Putamen (tissue), 1 donor: ENCODE measurements at regions not wholly inside any gene's neighbourhood (a gene's known extent, or its start where the extent isn't known, plus 50 kb on each side); places are given as distances from the start of the nearest gene placed in this dataset.

Source experiments
- DNase-seq: peaks from one replicate; pipeline ENCODE4 v3.0.0-alpha.2; 2016; ENCODE audit warnings: low spot score

DNA sequence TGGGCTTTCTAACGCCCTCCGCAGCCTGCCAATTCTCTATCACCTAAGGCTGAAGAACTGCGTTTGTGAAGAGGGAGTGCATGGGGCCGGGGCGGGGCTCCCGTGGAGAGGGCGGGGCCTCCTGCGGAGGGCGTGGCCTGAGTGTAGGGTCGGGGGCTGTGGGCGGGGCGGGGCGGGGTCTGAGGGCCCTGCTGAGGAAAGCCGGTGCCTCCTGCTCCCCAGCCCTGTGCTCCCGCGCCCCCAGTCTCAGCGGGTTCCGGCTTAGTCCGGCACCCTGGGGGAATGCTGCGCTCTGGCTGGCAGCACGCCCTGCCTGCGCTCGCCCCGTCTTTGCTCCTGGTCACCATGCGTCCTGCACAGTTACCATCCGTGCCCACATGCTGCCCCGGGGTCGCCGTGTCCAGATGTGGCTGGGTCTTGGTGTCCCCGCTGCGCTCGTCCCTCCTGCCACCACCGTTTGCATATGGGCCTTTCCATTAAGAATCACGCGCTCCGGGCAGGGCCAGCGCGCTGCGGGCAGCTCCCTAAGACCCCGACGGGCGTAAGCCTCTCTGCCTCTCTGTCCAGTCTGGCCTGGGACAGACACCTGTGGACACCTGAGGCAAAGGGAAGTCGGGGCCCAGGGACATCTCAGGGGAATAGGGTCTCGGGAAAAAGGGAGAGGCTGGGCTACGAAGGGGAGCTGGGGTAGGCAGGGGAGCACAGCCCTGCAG is 144.0 kb upstream of the RET start:
- no peak for DNase-seq

DNA sequence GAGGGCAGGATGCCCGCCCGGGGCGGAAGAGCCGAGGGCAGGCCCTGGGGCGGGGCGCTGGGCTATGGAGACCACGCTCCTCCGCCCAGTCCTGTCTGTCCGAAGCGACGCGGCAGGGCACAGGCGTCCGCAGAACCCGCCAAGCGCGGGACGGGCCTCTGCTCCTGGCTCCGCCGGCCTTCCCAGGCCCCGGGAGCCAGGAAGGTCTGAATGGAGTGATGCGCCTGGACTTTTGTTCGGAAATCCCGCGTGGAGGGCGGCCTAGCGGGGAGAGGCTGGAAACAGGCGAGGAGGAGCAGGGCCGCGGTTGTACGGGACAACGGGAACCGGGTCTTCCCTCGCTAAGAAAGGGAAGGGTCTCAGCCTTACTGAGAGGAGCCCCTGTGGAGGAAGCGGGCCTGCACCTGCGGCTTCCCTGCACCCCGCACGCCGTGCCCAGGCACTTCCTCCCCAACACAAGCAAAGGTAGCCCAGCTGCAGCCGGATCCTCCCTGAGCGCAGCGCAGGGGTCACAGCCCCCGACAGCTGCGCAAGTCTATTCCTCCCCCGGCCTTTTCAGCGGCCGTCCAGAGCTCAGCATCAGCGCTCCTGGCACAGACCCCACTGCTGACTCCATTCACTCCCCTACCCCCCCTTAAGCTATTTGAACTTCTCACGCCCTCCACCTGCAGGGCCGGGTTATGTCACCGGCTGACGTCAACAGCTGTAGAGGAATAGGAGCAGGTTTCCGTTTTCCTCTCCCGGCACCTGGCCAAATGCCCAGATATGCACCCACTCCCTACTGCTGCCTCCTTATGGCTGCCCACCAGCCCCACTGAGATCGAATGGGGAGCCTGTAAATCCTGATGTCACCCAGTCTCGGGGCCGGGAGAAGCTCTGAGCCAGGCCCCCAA is 143.2 kb upstream of the RET start:
- DNase-seq, result no peak

DNA sequence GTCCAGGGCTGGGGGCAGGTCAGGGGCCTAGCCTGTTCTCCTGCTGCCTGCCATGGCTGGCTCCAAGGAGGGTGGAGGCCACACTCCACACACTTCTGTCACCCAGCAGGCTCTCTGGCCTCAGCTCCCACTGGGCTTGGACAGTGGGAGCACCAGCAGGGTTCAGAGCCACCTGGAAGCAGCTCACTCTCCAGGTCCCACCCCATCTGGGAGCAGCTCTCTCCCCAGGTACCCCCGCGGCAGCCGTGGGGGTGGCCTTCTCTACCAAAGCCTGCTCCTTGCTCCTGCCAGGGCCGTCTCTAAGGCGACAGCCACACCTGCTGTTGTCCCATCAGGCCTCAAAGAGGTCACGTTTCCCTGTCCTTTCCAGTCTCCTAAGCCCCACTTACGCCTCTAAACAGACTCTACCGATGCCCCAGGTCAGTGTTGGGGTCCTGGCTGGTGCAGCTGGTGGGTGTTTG is 142.5 kb upstream of the RET start:
- DNase-seq, result no peak

DNA sequence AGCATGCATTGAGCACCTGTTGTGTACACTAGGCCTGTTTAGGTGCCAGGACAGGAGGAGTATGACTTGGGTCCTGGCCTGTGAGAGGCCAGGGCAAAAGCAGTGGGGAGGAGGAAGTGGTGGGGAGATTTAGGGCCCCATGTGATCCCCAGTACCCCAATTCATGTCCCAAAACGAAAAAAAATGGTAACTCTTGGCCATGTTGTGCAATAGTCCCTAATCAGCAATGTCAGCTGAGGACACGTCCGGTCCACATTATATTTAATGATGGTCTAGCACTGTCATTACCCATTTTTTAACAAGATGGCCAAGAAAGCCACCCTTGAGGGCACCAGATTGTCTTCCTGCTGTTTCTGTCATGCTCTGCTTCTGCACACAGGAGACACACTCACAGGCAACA is 142.0 kb upstream of the RET start:
- DNase-seq, result no peak

DNA sequence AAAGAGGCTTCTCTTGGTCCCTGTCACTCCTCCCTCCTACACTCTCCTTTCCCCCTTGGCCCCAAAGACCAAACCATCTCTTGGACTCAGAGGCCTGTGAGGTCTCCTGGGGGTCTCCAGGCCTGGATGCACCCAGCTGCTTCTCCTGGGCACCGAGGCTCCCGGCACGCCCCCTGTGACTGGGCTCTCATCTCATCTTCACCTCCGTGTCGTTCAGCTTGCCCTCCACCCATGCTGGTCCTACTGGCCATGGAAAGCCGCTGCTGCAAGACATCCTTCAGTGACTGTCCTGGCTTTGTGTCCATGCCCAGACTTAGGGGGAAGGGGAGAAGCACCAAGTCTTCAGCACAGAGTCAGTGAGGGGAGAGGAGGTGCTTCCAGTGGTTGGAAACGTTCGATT is 141.4 kb upstream of the RET start:
- no peak for DNase-seq

DNA sequence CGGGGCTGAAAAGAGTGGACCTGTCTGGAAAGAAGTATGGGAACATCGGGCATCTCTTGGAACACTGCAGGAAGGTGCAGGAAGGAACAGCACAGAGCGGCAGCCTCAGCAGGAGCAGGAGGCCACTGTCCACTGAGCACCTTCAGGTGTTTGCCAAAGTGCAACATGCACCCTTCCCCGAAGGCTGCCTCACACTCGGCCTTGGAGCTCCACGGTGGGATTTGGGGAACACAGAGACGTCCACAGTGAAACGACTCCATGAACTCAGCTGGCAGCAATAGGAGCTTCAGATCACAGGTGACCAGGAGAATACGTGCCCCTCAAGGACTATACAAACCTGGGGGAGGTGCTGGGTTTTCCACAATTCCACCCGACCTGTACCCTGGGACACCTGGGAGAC is 140.3 kb upstream of the RET start:
- no peak for DNase-seq

DNA sequence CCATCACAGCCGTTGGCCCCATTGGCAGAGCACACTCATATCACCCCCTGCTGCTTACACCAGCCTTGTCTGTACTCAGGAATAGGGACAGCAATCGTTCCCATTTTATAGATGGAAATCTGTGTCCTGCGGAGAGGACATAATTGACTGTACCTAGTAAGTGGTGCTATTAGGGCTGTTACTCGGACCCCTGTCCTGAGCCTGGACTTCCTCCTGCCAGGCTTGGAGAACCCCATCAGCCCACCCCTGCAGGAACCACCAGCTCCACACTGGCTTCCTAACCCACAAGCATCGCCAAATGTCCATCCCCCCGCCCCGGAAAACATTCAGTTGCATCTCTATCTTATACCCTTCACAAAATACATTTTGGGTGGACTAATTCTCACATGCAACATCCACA is 139.8 kb upstream of the RET start:
- DNase-seq, result no peak

DNA sequence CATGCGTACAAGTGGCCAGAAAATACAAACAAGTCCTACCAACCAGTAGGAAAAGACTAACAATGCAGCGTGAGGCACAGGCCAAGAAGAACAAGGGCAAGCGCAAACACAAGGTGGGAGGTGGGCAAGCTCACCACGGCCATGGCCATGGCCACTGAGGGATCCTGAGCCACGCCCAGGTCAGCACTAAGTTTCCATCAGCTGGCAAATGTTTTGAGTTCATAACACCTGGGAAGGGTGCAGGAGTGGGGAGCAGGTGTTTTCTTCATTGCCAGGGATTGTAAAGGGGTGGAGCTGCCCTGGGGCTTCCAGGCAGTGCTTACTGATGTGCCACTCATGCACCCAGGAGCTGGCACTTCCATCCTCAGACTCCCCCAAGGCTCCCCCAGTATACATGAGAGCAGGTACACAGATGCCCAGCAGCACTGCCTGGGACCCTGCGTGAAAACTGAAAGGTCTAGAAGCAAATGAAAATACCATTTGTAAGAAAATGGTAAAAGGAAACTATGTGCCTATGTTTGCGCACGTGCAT is 139.2 kb upstream of the RET start:
- DNase-seq, result no peak

DNA sequence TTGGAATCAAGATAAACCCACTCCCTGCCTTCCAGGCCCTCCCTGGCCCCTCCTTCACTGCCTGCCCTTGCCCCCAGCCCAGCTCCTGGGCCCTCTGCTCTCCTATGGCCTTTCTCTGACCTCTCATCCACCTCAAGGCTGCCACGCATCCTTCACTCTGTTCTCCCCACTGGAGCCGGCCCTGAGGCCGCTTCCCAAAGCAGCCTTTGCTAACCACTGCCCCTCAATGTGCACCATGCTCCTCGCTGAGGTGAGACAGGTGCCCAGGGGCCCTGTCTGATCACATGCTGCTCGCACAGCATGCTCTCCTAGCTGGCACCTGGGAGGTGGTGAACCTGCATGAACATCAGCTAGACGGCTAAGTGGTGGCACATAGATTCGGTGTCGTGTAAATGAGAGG is 138.5 kb upstream of the RET start:
- DNase-seq, result no peak

DNA sequence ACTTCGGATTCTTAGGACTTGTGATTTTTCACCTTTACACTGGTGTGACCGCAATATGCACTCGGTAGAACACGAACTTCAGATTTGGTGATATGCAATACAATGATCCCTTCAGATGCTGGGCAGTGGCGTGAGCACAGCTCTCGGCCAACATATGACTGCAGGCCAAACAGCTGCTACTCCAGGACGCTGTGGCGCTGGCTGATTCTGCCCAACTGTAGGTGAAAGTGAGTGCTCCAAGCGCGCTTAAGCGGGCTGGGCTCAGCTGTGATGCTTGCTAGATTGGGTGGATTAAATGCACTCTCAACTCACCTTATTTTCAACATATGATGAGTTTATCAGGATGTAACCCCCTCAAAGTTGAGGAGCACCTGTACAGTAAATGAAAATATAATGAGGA is 137.6 kb upstream of the RET start:
- no peak for DNase-seq

DNA sequence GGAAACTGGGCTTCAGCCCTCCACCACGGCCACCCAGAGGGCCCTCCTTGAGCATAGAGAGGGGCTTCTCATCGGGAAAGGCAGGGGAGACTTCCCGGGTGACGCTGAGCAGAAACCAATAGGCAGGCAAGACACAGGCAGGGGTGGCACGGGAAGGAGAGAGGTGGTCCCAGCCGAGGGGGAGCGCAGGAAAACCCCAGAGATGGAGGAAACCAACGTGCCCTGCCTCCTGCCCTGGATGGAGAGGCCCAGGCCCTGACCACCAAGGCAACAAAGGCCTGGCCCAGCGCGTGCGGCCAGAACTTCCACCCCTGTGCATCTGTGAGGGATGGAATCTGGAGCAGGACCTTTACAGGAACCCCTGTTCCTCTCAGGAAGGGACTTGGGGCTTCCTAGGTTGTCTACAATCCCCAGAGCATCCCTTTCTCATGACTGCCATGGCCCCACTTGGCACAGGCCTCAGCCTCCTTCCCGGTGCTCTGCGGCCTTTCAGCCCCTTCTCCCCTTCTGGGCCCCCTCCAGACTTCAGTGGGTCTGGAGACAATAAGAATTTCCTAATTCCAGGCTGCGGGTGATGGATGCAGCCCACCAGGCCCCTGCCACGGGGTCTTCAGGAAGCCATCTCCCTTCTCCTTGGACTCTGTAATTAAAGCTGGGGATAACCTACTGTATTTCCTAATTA is 137.0 kb upstream of the RET start:
- DNase-seq, result no peak

DNA sequence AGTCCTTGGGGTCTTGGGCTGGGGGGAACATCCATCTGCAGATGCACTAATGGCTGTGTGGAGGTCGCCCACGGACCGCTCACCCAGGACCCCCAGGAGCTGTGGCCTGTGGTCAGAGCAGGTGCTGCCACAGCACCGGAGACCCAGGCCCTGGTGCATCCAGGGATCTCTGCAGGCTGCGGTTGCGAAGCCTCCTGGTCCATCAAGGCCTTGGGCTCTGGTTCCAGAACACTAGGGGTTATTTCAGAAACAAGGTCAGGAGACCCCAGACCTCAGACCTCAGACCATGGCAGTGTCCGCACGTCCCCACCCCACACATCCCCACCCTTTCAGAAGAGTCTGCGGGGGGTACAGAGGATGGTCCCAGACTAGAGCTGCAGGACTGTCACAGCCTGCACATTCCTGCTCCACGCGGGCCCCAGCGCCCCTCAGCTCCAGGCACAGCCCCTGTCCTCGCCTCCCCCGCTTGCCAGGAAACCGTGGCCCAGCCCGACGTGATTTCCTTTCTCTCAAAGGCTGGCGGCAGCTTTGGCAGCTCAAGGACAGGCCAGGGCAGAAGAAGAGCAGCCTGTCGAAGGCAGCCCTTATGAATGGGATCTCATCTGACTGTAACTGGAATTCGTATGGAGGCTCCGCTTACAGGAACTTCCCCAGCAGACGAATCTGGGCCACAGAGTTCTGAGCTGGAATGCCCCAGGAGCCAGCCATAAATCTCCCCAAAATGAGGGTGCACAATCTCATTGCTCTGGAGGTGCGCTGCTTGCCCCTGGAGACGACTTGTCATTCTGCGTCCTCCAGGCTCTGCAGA is 136.2 kb upstream of the RET start:
- DNase-seq, result no peak

DNA sequence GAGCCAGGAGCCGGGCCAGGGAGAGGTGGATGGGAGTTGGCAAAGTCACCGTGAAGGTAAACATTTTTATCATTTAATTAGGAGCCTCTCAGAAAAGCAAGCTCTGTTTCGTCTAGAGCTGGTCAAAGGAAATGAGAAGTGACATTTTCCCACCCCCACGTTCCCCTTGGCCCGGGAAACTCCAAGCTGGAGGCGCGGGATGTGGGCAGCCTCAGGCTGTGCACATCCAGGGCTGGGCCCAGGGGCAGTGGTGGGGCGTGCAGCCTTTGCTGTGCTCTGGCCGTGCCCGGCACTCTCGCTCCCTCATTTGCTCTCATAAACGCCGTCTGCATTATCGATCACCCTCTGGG is 135.6 kb upstream of the RET start:
- no peak for DNase-seq

DNA sequence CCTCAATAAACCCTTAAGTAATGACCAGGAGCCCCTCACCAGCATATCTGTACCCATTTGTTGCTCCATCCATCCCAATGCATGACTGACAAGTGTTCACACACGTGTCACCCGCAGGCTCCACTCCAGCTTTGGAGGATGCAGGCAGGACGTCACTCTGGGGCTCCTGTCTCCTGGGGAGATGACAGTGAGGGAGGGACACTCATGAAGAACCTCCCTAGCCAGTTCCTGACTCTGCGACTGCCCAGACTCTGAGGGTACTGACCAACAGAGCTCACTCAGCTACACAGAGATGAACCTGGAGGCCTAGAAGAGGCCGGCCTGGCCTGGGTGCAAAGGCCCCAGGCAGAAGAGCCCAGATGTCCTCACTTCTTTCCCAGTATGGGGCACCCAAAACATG is 135.1 kb upstream of the RET start:
- DNase-seq, result no peak

DNA sequence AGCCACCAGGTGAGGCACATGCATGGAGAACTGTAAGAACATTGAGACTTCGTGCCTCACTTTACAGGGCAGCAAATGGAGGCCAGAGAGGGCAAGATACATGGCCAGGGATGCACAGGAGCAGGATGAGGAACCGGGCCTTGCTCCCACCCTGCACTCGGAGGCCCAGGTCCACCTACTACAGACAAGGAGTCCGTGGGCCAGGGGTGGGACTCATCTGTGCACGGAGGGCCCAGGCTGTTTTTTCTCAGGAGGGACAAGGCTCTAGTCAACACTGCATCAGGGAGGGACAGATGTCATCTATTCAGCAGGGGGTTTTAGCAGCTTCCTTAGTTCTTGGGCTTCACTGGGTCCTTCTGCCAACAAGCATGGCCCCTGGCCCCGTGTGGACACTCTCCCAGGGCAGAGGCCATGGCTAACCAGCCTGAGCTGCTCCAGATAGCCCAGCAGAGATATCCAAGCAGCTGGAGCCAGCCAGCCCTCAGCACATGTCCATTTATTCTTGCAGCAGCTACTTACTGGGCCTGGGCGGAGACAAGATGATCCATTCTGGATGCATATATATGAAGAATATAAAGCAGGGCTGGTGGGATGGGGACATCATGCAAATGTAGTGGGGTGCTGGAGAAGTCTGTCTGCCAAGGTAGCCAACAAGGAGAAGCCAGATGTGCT is 134.5 kb upstream of the RET start:
- DNase-seq, result no peak

DNA sequence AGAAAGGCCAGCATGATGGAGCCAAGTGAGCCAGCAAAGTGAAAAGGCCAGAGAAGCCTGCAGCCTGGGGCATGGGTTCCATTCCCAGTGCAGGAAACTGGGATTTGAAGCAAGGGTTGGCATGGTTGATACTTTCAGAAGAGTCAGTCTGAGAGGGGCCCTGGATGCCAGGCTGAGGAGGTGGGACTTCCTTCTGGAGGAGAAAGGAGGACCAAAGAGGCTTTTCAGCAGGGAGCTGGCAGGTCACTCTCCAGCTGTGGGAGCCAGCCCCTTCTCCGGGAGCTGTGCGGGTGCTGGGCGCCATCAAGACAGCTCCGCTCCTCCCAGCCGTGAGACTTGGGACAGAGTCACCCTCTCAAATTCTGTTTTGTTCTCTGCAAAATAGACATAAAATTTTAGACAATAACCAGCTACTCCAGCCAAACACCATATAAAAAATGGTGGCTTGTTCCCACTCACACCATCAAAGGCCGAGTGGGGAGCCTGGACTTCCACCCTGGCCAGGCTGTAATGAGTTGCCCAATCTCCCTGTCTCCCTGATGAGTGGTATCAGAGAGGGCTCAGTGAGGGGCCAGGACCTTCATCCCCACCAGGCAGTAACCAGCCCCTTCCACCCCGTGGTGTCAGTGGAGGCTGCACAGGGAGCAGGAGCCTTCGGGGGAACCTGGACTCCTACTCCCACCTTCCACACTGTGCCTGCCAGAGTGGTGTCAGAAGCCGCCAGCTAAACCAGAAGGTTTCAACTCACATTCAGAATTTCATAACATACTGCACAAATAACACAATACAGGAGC is 133.6 kb upstream of the RET start:
- DNase-seq, result no peak

DNA sequence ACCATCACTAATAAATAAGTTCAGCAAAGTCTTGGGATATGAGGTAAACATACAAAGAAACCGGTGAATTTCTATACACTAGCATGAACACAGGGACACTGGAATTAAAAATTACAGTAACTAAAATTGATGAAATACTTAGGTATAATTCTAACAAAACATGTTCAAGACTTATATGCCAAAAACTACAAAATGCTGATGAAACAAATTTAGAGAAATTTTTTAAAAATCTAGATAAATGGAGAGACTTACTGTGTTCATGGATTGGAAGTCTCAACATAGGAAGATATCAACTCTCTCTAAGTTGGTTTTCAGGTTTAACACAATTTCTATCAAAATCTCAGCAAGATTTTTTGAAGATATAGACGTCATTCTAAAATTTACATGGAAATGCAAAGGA is 128.8 kb upstream of the RET start:
- DNase-seq, result no peak

DNA sequence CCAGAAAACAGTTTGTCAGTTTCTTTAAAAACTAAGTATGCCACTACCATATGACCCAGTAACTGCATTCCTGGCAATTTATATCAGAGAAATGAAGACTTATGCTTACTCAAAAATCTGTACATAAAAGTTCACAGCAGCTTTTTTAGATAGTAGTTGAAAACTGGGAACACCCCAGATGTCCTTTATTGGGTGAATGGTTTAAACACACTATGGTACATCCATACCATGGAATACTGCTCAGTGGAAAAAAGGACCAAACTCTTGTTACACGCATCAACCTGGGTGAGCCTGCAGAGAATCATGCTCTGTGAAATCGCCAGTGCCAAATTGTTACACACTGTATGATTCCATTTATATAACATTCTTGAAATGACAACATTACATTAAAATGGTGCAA is 127.6 kb upstream of the RET start:
- no peak for DNase-seq

DNA sequence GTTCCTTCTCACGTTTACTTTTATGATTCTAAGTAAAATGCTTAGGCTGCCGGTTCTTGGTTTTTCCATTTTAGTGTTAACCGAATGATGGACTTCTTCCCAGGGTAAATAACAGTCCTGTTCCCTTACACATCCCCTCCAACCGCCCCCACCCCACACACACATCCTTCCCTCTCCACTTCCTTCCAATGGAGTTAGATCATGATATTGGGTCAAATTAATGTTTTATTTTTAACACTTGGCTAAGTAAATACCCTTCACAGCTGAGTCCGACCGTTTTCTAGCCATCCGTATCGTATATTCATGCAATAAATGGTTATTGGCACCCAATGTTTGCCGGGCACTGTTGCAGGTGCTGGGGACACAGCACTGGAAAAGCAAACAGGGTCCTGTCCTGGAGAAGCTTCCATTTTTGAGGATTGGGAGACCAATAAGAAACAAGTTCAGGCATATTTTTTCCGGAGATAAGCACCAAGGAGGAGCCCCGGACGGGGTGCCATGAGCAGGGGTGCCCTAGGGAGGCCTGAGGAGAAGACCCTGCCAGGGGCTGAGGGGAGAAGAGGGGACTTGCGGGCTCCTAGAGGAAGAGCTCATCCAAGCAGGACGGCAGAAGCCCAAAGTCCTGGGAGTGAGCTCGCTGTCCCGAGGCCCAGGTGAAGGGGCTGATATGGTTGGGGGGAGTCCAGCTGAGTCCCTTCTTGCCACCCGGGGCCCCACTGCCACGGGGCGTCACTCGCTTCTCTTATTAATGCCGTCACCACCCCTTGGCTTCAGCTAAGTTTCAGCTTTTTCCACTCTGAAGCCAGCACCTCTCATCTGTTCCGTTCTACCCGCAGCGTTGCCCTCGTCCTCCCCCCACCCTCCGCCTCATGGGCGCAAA is 126.0 kb upstream of the RET start:
- no peak for DNase-seq
